HG03469 (cell line): ENCODE measurements at regions not wholly inside any gene's neighbourhood (a gene's known extent, or its start where the extent isn't known, plus 50 kb on each side); places are given as distances from the start of the nearest gene placed in this dataset.
"Not testable (repeated sequence)": the region's sequence is repeated elsewhere in the genome, so short reads cannot be mapped to it uniquely, and the experiment has no call there.

Source experiments
- ATAC-seq: cut with Tn5 transposase; IDR thresholded peaks from one replicate; pipeline ENCODE4 v1.9.1; 2021; ENCODE audit warnings: mild to moderate bottlenecking, moderate library complexity, moderate number of reproducible peaks; ENCODE audit not compliant: unreplicated experiment

GRCh38 chr1:104291156-104291555 lies 541.5 kb downstream of the AMY1C start:
- no peak for ATAC-seq

- no peak for ATAC-seq
Observed at GRCh38 chr1:104294259-104294658, 544.6 kb downstream of the AMY1C start.

DNA sequence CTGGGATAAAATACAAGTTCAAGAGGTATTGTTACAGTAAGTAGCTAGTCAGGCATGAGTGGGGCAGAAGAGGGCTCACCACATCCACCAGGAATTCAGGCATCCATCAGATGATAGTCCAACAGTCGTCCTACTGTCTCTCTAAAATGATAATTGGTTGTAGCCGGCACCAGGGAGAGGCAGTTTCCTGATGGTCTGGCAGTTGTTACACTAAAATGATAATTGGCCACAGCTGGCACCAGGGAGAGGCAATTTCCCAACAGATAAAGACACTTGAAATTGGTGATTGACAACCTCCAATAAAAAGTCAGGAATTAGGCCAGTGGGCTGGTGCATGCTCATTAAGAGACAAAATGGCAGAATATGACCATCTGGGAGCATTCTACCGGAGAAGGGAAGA lies 545.8 kb downstream of the AMY1C start:
- no peak for ATAC-seq

GRCh38 chr1:104309673-104310072 lies 560.0 kb downstream of the AMY1C start:
- no peak for ATAC-seq

GRCh38 chr1:104315823-104316222 lies 566.1 kb downstream of the AMY1C start:
- no peak for ATAC-seq

DNA sequence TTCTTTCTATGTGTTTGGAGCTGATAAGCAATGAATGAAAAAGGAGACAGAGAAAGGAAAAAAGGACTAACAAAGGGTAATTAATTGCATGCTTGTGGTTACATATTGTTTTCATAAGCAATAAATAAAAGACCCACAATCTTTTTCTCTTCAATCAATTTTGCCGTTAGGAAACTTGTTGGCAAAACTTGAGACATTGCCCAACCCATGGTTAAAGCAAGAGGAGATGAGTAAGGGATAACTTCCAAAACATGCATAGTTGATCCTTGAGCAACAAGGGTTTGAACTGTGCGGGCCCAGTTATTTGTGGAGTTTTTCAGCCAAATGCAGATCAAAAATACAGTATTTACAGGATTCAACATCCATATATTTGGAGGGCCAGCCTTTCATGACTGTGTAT lies 572.4 kb downstream of the AMY1C start:
- no peak for ATAC-seq

DNA sequence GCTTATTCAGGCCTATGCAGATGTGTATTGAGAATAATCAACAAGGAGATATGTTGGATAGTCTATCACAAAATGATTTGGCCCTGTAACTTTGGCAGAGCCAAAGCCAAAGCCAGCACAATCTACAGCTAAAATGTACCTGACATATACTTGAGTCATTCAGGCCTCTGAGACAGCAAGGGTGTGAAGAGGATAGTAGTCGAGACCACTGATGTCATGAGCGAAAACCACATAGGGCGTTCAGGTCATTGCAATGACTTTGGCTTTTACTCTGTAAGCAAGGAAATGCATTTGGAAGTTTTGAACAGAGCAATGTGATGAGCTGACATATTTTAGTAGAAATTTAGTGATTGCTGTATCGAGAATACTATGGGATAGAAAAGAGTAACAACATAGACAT lies 579.6 kb downstream of the AMY1C start:
- no peak for ATAC-seq

DNA sequence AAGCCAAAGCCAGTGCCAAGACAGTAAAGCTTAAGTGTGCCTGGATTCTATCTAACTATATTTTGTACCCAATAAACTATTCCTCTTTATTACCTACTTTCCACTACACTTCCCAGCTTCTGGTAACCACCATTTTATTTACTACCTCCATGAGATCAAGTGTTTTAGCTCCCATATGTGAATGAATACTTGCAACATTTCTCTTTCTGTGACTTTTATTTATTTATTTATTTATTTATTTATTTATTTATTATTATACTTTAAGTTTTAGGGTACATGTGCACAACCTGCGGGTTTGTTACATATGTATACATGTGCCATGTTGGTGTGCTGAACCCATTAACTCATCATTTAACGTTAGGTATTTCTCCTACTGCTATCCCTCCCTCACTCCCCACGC lies 582.1 kb downstream of the AMY1C start:
- ATAC-seq = no peak

DNA sequence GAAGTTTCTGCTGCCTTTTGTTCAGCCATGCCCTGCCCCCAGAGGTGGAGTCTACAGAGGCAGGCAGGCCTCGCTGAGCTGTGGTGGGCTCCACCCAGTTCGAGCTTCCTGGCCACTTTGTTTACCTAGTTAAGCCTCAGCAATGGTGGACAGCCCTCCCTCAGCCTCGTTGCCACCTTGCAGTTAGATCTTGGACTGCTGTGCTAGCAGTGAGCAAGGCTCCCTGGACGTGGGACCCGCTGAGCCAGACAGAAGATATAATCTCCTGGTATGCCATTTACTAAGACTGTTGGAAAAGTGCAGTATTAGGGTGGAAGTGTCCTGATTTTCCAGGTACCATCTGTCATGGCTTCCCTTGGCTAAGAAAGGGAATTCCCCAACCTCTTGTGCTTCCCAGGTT lies 588.2 kb downstream of the AMY1C start:
- not testable (repeated sequence) for ATAC-seq

GRCh38 chr1:104341944-104342343 lies 592.2 kb downstream of the AMY1C start:
- ATAC-seq = no peak

DNA sequence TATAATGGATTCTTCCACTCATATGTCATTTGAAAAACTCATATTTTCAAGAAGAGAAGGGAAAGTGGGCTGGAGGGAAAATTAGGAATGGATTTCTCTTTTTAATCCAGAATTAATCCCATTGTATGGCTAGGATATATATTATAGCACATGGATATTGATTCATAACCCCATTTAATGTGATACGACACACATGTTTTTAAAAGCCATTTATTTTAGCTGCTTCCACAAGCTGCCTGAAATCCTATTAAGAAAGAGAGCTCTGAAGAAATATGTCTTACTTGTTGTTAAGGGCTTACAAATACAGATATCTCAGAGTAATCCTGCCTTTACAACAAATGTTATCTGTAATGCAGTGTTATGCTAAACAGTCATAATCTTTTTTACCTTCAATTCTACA lies 598.6 kb downstream of the AMY1C start:
- ATAC-seq = no peak

DNA sequence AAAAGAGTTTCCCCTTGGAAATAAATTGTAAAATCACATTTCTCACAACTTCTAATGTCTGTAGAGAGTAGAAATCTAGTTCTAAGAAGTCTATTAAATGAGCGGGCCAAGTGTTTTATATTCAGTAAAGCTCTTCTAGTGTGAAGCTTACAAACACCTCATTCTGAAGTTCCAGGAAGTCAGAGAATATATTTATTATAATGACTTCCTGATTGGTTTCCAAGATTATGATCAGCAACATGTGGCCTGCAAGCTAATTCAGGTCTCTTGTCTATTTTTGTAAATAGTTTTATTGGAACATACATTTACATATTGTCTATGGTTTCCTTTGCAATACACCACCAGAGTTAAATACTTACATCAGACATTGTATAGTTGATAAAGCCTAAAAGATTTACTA lies 603.9 kb downstream of the AMY1C start:
- ATAC-seq = no peak

- no peak for ATAC-seq
Observed at GRCh38 chr1:104358086-104358485, 608.4 kb downstream of the AMY1C start.

DNA sequence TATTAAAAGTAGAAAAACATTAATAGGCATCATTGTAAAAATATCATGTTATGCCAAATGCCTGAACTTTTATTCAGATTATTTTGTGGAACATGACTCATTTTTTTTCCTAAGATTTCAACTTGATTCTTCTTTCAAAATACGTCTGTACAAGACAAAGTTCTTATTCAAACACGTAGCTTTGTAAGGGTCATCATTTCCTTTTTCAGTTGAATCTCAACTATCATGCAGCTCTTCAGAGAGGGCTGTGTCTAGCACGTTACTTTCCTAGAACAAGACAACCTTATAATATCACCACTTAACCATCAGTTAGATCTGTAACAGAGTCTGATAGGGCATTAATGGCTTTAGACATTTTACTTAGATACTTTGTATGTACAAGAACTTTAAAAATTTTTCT lies 608.9 kb downstream of the AMY1C start:
- no peak for ATAC-seq

DNA sequence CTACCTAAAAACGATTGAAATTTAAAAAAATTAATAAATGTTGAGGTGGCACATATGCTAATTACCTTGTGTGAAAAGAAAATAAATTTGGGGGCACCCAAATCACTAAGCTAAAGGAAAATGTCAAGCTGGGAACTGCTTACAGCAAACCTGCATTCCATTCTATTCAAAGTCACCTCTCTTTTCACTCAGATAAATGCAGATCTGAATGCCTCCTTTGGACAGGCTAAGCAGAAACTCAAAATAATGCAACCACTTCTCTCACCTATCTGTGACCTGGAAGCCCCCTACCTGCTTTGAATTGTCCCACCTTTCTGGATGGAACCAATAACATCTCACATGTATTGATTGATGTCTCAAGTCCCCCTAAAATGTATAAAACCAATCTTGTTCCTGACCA lies 628.7 kb downstream of the AMY1C start:
- ATAC-seq = no peak

- ATAC-seq = no peak
Observed at GRCh38 chr1:104380003-104380402, 630.3 kb downstream of the AMY1C start.

DNA sequence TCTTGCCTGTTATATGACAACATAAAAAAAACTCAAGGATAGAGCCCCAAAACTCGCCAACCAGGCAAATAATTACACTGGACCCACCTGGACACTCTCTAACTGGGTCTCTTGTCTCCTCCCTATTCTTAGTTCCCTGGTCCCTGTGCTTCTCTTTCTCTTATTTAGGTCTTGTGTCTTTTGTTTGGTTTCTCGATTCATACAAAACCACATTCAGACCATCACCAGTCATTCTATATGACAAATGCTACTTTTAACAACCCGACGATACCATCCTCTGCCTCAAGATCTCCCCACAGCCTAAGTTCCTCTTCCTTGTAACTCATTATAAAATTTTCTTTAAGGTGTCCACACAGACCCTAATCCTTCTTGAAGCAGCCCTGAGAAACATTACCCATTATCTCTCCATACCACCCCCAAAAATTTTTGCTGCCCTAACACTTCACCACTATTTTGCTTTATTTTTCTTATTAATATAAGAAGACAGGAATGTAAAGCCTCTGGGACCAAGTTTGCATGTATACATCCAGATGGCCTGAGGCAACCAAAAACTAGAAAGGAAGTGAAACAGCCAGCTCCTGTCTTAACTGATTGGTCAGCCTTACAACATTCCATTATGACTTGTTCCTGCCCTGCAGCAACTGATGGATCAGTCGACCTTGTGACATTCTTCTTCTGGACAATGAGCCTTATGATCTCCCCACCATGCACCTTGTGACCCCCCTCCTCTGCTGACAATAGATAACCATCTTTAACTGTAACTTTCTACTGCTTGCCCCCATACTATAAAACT lies 638.2 kb downstream of the AMY1C start:
- no peak for ATAC-seq

DNA sequence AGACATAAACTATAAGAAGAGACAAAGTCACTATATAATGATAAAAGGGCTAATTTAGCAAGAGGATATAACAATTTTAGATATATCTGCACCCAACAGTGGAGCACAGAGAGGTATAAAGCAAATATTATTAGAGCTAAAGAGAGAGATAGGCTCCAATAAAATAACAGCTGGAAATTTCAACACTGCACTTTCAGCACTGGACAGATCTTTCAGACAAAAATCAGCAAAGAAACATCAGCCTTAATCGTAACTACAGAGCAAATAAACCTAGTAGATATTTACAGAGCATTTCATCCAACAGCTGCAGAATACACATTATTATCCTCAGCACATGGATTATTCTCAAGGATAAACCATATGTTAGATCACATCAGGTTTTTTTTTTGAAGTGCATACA lies 642.9 kb downstream of the AMY1C start:
- ATAC-seq = no peak

DNA sequence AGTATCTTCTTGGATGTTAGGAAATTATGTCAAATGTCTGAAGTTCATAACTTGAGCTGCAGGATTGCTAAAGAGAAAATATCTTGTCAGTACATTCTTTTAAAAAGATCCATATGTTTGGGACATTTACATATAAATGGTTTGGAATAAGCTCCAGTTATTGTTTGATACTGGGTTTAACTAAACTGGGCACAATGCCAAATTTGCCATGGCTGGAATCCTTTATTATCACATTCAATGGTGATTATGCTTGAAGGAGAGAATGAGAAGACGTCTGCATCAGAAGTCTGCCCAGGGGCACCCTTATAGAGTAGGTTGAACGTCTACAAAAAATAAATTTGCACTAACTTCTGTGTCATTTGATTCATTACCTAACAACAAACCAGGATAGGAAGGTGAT lies 652.5 kb downstream of the AMY1C start:
- ATAC-seq = no peak

GRCh38 chr1:104403883-104404282 lies 654.2 kb downstream of the AMY1C start:
- ATAC-seq = no peak

DNA sequence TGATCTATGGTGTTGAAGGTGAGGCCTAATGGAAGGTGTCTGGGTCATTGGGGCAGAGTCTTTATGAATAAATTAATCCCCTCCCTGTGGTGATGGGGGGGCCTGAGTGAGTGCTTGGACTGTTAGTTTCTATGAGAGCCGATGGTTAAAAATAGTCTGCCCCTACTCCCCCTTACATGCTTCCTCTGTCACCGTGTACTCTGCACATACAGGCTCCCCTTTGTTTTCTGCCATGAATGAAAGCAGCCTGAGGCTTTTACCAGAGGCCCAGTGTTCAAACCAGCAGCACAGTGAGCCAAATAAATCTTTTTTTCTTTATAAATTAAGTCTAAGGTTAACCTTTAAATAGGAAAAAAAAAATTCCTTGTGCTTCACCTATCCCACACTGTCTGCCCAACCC lies 657.0 kb downstream of the AMY1C start:
- no peak for ATAC-seq

GRCh38 chr1:104408268-104408667 lies 658.6 kb downstream of the AMY1C start:
- ATAC-seq = no peak

DNA sequence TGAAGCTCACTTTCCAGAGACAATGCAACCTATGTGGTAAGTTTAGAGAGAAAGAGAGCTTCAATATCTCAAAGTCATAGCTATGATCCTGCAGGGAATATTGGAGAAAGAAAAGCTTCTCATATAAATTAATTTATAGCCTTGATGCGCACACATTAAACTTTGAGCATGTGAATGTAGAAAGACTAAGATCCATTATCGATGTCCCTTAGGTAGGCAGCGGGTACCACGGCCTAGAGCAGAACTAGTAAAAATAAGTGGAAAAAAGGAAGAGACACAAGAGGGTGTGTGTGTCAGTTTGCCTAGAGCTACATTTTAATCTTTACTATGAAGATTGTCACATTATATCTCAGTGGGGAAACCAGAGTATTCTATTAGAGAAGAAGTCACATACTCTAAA lies 685.6 kb downstream of the AMY1C start:
- ATAC-seq = no peak
